ENCODE measurements at regions not wholly inside any gene's neighbourhood (a gene's known extent, or its start where the extent isn't known, plus 50 kb on each side); places are given as distances from the start of the nearest gene placed in this dataset.

DNA sequence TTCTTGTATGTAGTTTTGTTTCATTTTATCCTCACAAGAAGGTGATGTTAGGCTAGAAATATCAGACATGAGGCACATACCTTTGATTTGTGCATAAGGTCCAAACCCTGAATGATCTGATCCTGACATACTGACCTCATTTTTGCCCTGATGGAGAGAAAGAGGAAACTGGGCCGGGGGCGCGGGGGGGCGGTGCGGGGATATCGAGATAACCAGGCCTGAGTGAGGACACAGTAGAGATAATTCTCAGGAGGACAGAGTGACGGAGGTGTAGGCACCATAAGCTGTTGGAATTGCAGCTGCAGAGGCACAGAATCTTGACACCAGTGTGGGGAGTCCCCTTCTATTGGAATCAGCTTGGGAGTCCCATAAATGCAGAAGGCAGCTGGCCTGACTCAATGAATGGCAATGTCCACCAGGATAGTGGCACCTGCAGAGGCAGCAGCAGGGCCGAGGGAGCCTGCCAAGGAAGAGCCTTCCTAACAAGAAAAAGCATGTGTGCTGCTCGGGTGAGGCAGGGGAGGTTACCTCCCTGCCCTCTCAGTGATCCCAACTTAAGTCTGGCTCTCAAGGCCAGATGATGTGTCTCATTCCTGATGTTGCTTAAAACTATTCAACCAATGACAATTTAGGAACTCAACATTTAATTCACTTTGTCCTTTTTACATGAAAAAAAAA lies 234.3 kb upstream of the MSX2 start:
- Histone ChIP-seq H3K9me3 (ENCODE audit: low read depth) (no peaks in the 10 kb centered on the region), H3K36me3 (ENCODE audit: low read depth) (no peaks in the 10 kb centered on the region), H4K20me1 (ENCODE audit: insufficient read depth) (no peaks in the 10 kb centered on the region), H3K79me2 (ENCODE audit: insufficient read depth) (no peaks in the 10 kb centered on the region), H3K9me2 (ENCODE audit: insufficient read depth) (no peaks in the 10 kb centered on the region), H3K4me2 (ENCODE audit: unreplicated experiment) (no peak overlapping the region), H3F3A (ENCODE audit: insufficient read depth) (no peaks in the 10 kb centered on the region), H3K27ac (no peak overlapping the region), H3K4me3 (no peak overlapping the region), H3K27me3 (replicated peaks; ENCODE audit: insufficient read depth) (no peaks in the 10 kb centered on the region; the same call in 1 of the 2 replicates), H3K9ac (no peak overlapping the region), H3K4me1 (ENCODE audit: insufficient read depth) (no peaks in the 10 kb centered on the region), H2AFZ (no peak overlapping the region)
- 21 to 35% methylated on average over 9 of the region's 9 CpGs for WGBS, 2 experiments (ENCODE audit: low coverage in 1 of 2, low lambda C conversion rate in 2 of 2, missing lambda C conversion rate in 2 of 2)
- in situ Hi-C loops (cut with MboI), result no loop called here
- TF ChIP-seq EZH2phosphoT487 (IDR thresholded peaks at IDR 0.05; ENCODE audit: insufficient read depth, low read depth) (no peak), EZH2 (IDR thresholded peaks at IDR 0.05; ENCODE audit: insufficient read depth, poor library complexity, severe bottlenecking) (no peak)
- no peak for DNase-seq

DNA sequence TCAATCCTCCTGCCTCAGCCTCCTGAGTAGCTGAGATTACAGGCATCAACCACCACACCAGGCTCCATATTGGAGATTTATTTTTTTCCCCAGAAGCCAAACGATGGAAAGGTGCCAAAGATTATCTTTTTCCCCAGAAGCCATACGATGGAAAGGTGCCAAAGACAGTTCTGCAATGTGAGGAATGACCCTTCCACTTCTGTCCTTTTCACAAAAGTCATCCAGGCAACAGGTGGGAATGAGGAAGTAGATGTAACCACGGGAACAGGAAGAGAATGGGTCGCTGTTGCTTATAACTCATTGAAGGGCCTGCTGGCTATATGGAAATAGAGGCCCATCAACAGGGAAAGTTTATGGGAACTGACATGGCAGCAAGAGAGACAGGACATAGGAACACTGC lies 233.7 kb upstream of the MSX2 start:
- no peak overlapping the region for H3K27ac ChIP-seq
- DNase-seq, result no peak
- no peak overlapping the region for H3K4me2 ChIP-seq (ENCODE audit: unreplicated experiment)
- WGBS, 2 experiments (ENCODE audit: low coverage in 1 of 2, low lambda C conversion rate in 2 of 2, missing lambda C conversion rate in 2 of 2), result 23 to 25% methylated on average over 4 of the region's 4 CpGs
- no peak for TF ChIP-seq EZH2 (IDR thresholded peaks at IDR 0.05; ENCODE audit: insufficient read depth, poor library complexity, severe bottlenecking)
- no peak for TF ChIP-seq EZH2phosphoT487 (IDR thresholded peaks at IDR 0.05; ENCODE audit: insufficient read depth, low read depth)
- no peaks in the 10 kb centered on the region for H4K20me1 ChIP-seq (ENCODE audit: insufficient read depth)
- H3K4me1 ChIP-seq (ENCODE audit: insufficient read depth), result no peaks in the 10 kb centered on the region
- no peak overlapping the region for H3K4me3 ChIP-seq
- no peaks in the 10 kb centered on the region; the same call in 1 of the 2 replicates for H3K27me3 ChIP-seq (replicated peaks; ENCODE audit: insufficient read depth)
- no peak overlapping the region for H3K9ac ChIP-seq
- H3K79me2 ChIP-seq (ENCODE audit: insufficient read depth), result no peaks in the 10 kb centered on the region
- H2AFZ ChIP-seq, result no peak overlapping the region
- no peaks in the 10 kb centered on the region for H3K36me3 ChIP-seq (ENCODE audit: low read depth)
- no peaks in the 10 kb centered on the region for H3K9me2 ChIP-seq (ENCODE audit: insufficient read depth)
- in situ Hi-C loops (cut with MboI), result no loop called here
- no peaks in the 10 kb centered on the region for H3F3A ChIP-seq (ENCODE audit: insufficient read depth)
- no peaks in the 10 kb centered on the region for H3K9me3 ChIP-seq (ENCODE audit: low read depth)

DNA sequence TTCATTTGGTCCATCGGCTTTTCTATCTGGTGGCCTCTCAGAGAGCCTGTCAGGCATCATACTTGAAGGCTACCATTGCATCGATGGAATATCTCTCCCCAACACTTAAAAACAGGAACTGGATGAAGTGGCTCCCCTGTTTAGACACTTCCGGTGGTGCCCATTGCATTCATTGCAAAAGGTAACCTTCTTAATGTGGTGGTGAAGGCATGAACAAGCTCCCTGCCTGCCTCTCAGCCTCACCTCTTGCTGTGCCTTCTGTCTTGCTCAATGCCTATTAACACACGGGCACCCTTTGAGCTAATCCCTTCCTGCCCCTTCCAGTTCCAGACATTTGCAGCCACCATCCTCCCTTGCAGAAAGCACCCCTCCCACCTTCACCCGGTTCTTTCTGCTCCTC lies 233.1 kb upstream of the MSX2 start:
- H3K9ac ChIP-seq, result no peak overlapping the region
- no peak for TF ChIP-seq EZH2phosphoT487 (IDR thresholded peaks at IDR 0.05; ENCODE audit: insufficient read depth, low read depth)
- no peak for TF ChIP-seq EZH2 (IDR thresholded peaks at IDR 0.05; ENCODE audit: insufficient read depth, poor library complexity, severe bottlenecking)
- no peaks in the 10 kb centered on the region for H4K20me1 ChIP-seq (ENCODE audit: insufficient read depth)
- no peaks in the 10 kb centered on the region for H3F3A ChIP-seq (ENCODE audit: insufficient read depth)
- no peak for DNase-seq
- 20 to 22% methylated on average over 5 of the region's 5 CpGs for WGBS, 2 experiments (ENCODE audit: low coverage in 1 of 2, low lambda C conversion rate in 2 of 2, missing lambda C conversion rate in 2 of 2)
- no peaks in the 10 kb centered on the region for H3K79me2 ChIP-seq (ENCODE audit: insufficient read depth)
- no peak overlapping the region for H3K4me2 ChIP-seq (ENCODE audit: unreplicated experiment)
- H3K36me3 ChIP-seq (ENCODE audit: low read depth), result no peaks in the 10 kb centered on the region
- H3K4me1 ChIP-seq (ENCODE audit: insufficient read depth), result no peaks in the 10 kb centered on the region
- H3K9me3 ChIP-seq (ENCODE audit: low read depth), result no peaks in the 10 kb centered on the region
- H2AFZ ChIP-seq, result no peak overlapping the region
- no peaks in the 10 kb centered on the region; the same call in none of the 2 replicates for H3K27me3 ChIP-seq (replicated peaks; ENCODE audit: insufficient read depth)
- in situ Hi-C loops (cut with MboI), result no loop called here
- no peak overlapping the region for H3K4me3 ChIP-seq
- H3K9me2 ChIP-seq (ENCODE audit: insufficient read depth), result no peaks in the 10 kb centered on the region
- H3K27ac ChIP-seq, result no peak overlapping the region

DNA sequence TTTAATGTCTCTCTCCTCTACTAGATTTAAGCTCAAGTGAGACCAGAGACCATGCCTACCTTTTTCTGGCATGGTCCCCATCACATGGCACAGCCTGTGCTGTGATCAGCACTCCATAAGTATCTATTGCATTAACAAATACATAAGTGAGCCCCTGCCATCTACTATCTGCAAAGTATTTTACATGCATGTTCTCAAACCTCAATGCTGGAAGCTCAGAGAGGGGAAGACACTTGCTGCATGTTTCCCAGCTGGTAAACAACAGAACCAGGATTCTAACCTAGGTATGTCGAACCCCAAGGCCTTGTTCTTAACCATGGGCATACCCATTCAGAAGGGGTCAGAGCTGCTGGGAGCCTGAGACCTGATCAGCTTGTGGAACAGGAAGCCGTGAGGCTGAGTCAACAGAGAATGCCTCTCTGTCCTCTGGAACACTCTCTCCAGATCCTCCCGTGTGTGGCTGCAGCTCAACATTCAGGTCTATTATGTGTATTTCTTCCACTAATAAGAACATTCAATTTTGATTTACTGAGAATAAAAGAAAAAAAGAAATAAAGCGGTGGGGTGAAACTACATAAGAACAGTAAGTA lies 232.5 kb upstream of the MSX2 start:
- Histone ChIP-seq H2AFZ (no peak overlapping the region), H3F3A (ENCODE audit: insufficient read depth) (no peaks in the 10 kb centered on the region), H3K9me2 (ENCODE audit: insufficient read depth) (no peaks in the 10 kb centered on the region), H4K20me1 (ENCODE audit: insufficient read depth) (no peaks in the 10 kb centered on the region), H3K27ac (no peak overlapping the region), H3K36me3 (ENCODE audit: low read depth) (no peaks in the 10 kb centered on the region), H3K4me1 (ENCODE audit: insufficient read depth) (no peaks in the 10 kb centered on the region), H3K4me2 (ENCODE audit: unreplicated experiment) (no peak overlapping the region), H3K27me3 (replicated peaks; ENCODE audit: insufficient read depth) (no peaks in the 10 kb centered on the region; the same call in none of the 2 replicates), H3K9me3 (ENCODE audit: low read depth) (no peaks in the 10 kb centered on the region), H3K79me2 (ENCODE audit: insufficient read depth) (no peaks in the 10 kb centered on the region), H3K4me3 (no peak overlapping the region), H3K9ac (no peak overlapping the region)
- DNase-seq, result no peak
- TF ChIP-seq EZH2 (IDR thresholded peaks at IDR 0.05; ENCODE audit: insufficient read depth, poor library complexity, severe bottlenecking), result no peak
- TF ChIP-seq EZH2phosphoT487 (IDR thresholded peaks at IDR 0.05; ENCODE audit: insufficient read depth, low read depth), result no peak
- in situ Hi-C loops (cut with MboI), result no loop called here
- 20 to 25% methylated on average over 4 of the region's 4 CpGs for WGBS, 2 experiments (ENCODE audit: low coverage in 1 of 2, low lambda C conversion rate in 2 of 2, missing lambda C conversion rate in 2 of 2)
